A549 (cell line): ENCODE measurements at regions not wholly inside any gene's neighbourhood (a gene's known extent, or its start where the extent isn't known, plus 50 kb on each side); places are given as distances from the start of the nearest gene placed in this dataset.

Source experiments
- ATAC-seq, 2 experiments: fragments of 200-7000 bp in 1 of 2; fragments of >200 bp in 1 of 2; cut with Nextera tagmentation in 1 of 2; cut with Tn5 transposase in 1 of 2; 3 replicates each; pipeline versions ENCODE4 v1.8.0 to v1.9.1; 2018 to 2020; ENCODE audit warnings: mild to moderate bottlenecking in 1 of 2, moderate library complexity in 1 of 2
- CTCF ChIA-PET: fragments of 300-600 bp; sonication (Branson Sonifier 250); formaldehyde crosslinking; extraction: SDS; loops from one replicate; lab custom pipeline; 2021; ENCODE audit warnings: antibody characterized with exemption, inconsistent platforms; lab: Yijun Ruan, JAX
- POLR2A ChIA-PET: fragments of 350-600 bp; formaldehyde crosslinking; extraction: SDS; loops from one replicate; lab custom pipeline; 2021; ENCODE audit warnings: antibody characterized with exemption, inconsistent platforms; lab: Yijun Ruan, JAX
- DNase-seq, 2 experiments: peaks; one replicate each; pipeline versions ENCODE4 v3.0.0 to v3.0.0-alpha.2; 2011 to 2016; ENCODE audit warnings: low read depth in 1 of 2, low spot score in 1 of 2
- FAIRE-seq: peaks from 2 replicates; lab custom pipeline; 2011; peaks lifted over from hg19 to GRCh38; lab: Jason Lieb, UNC
- H3K27ac ChIP-seq, 2 experiments: fragments of >200 bp; sonication (Bioruptor Twin); formaldehyde crosslinking; 3 replicates each; pipeline ENCODE4 v1.5.1; 2016 to 2017
- H3K4me1 ChIP-seq: fragments of >200 bp; sonication (Bioruptor Twin); formaldehyde crosslinking; 3 replicates; pipeline ENCODE4 v1.6.1; 2016
- H3K4me2 ChIP-seq: fragments of >200 bp; sonication (Bioruptor Twin); formaldehyde crosslinking; 3 replicates; pipeline ENCODE4 v1.6.1; 2016
- H3K4me3 ChIP-seq: fragments of >200 bp; sonication (Bioruptor Twin); formaldehyde crosslinking; 3 replicates; pipeline ENCODE4 v1.5.1; 2016
- H3K9me3 ChIP-seq: fragments of >200 bp; sonication (Bioruptor Twin); formaldehyde crosslinking; 3 replicates; pipeline ENCODE4 v1.6.1; 2016
- CBX2 ChIP-seq: fragments of 200-600 bp; sonication (generic); IDR thresholded peaks from 2 replicates; pipeline ENCODE4 v1.6.1; 2016; ENCODE audit warnings: low read depth, mild to moderate bottlenecking, borderline replicate concordance
- EHF ChIP-seq: fragments of 250-450 bp; sonication (Bioruptor Pico); IDR thresholded peaks from 2 replicates; pipeline ENCODE4 v1.5.0; 2020; ENCODE audit warnings: mild to moderate bottlenecking
- EHMT2 ChIP-seq: fragments of 200-600 bp; sonication (generic); IDR thresholded peaks from 2 replicates; pipeline ENCODE4 v1.6.1; 2016; ENCODE audit warnings: antibody characterized with exemption, low read depth, mild to moderate bottlenecking, moderate library complexity
- EP300 ChIP-seq, 2 experiments: fragments of >200 bp; sonication (Bioruptor Twin); formaldehyde crosslinking; IDR thresholded peaks; 2 replicates in 1 of 2; 3 replicates in 1 of 2; pipeline ENCODE4 v1.6.1; 2016 to 2017
- ESRRA ChIP-seq: fragments of 150-350 bp; IDR thresholded peaks from 2 replicates; pipeline ENCODE4 v1.6.1; 2014; ENCODE audit warnings: mild to moderate bottlenecking, low read length, borderline replicate concordance
- FOSB ChIP-seq: fragments of 250-450 bp; sonication (Bioruptor Pico); IDR thresholded peaks from 2 replicates; pipeline ENCODE4 v1.5.0; 2020; ENCODE audit warnings: mild to moderate bottlenecking, moderate library complexity
- FOSL2 ChIP-seq, 2 experiments: fragments of 450-650 bp in 1 of 2; fragments of >200 bp in 1 of 2; sonication (Bioruptor Twin) in 1 of 2; formaldehyde crosslinking; IDR thresholded peaks; 2 replicates each; pipeline versions ENCODE4 v1.5.0 to v1.6.1; 2016 to 2020; ENCODE audit warnings: mild to moderate bottlenecking in 1 of 2, moderate library complexity in 1 of 2
- GATA3 ChIP-seq: IDR thresholded peaks from 2 replicates; pipeline ENCODE4 v1.6.1; 2012; ENCODE audit warnings: borderline replicate concordance
- HDAC2 ChIP-seq: fragments of 200-600 bp; sonication (generic); IDR thresholded peaks from 2 replicates; pipeline ENCODE4 v1.6.1; 2016
- HEYL ChIP-seq: fragments of 250-450 bp; sonication (Bioruptor Pico); IDR thresholded peaks from 2 replicates; pipeline ENCODE4 v1.8.0; 2021; ENCODE audit warnings: mild to moderate bottlenecking, moderate library complexity
- HOXA7 ChIP-seq: fragments of 250-450 bp; sonication (Bioruptor Pico); IDR thresholded peaks from 2 replicates; pipeline ENCODE4 v1.5.0; 2020; ENCODE audit warnings: mild to moderate bottlenecking, moderate library complexity
- HOXB5 ChIP-seq: fragments of 250-450 bp; sonication (Bioruptor Pico); IDR thresholded peaks from 2 replicates; pipeline ENCODE4 v1.5.0; 2020; ENCODE audit warnings: mild to moderate bottlenecking, moderate library complexity
- JUNB ChIP-seq: fragments of >200 bp; sonication (Bioruptor Twin); formaldehyde crosslinking; IDR thresholded peaks from 2 replicates; pipeline ENCODE4 v1.6.1; 2016
- KDM5A ChIP-seq: fragments of 200-600 bp; sonication (generic); IDR thresholded peaks from 2 replicates; pipeline ENCODE4 v1.6.1; 2016; ENCODE audit warnings: antibody characterized with exemption, mild to moderate bottlenecking
- NFE2L2 ChIP-seq: fragments of 150-350 bp; conservative IDR thresholded peaks from 2 replicates; pipeline ENCODE4 v1.6.1; 2014; ENCODE audit warnings: low read length
- PHF8 ChIP-seq: fragments of 200-600 bp; sonication (generic); IDR thresholded peaks from 2 replicates; pipeline ENCODE4 v1.6.1; 2016; ENCODE audit warnings: low read depth, mild to moderate bottlenecking, antibody characterized with exemption, moderate library complexity, borderline replicate concordance
- POLR2AphosphoS2 ChIP-seq: conservative IDR thresholded peaks from 2 replicates; pipeline ENCODE4 v1.6.1; 2012; ENCODE audit warnings: low read length, improper control_type of control experiment, inconsistent platforms
- RAD21 ChIP-seq, 2 experiments: fragments of >200 bp in 1 of 2; sonication (Bioruptor Twin) in 1 of 2; formaldehyde crosslinking in 1 of 2; IDR thresholded peaks in 1 of 2; conservative IDR thresholded peaks in 1 of 2; 2 replicates in 1 of 2; 3 replicates in 1 of 2; pipeline ENCODE4 v1.6.1; 2012 to 2018; ENCODE audit warnings: inconsistent platforms in 1 of 2
- RARB ChIP-seq: fragments of 250-450 bp; sonication (Bioruptor Pico); IDR thresholded peaks from 2 replicates; pipeline ENCODE4 v1.8.0; 2021; ENCODE audit warnings: mild to moderate bottlenecking, moderate library complexity
- RCOR1 ChIP-seq: fragments of 150-350 bp; IDR thresholded peaks from 2 replicates; pipeline ENCODE4 v1.6.1; 2014; ENCODE audit warnings: antibody characterized with exemption, low read length, low read depth
- RNF2 ChIP-seq: fragments of 200-600 bp; sonication (generic); IDR thresholded peaks from 2 replicates; pipeline ENCODE4 v1.6.1; 2016; ENCODE audit warnings: low read depth, mild to moderate bottlenecking, antibody characterized with exemption, moderate library complexity, borderline replicate concordance
- SMC3 ChIP-seq: fragments of >200 bp; sonication (Bioruptor Twin); formaldehyde crosslinking; IDR thresholded peaks from 3 replicates; pipeline ENCODE4 v1.6.1; 2018; ENCODE audit warnings: inconsistent platforms
- SREBF2 ChIP-seq: fragments of 450-650 bp; IDR thresholded peaks from 2 replicates; pipeline ENCODE4 v1.6.1; 2014; ENCODE audit warnings: mild to moderate bottlenecking, moderate library complexity
- ZFP36 ChIP-seq: fragments of 450-650 bp; IDR thresholded peaks from 2 replicates; pipeline ENCODE4 v1.6.1; 2014; ENCODE audit warnings: borderline replicate concordance; ENCODE audit not compliant: partially characterized antibody
- ZNF302 ChIP-seq: fragments of 250-450 bp; sonication (Bioruptor Pico); IDR thresholded peaks from 2 replicates; pipeline ENCODE4 v1.9.0; 2021; ENCODE audit warnings: inconsistent platforms, mild to moderate bottlenecking, moderate library complexity
- WGBS: methylation state at CpG from one replicate; pipeline ENCODE4 v1.1.6; 2017; ENCODE audit errors: missing lambda C conversion rate; 5-methylcytosine and 5-hydroxymethylcytosine counted together
- TF ChIP-seq, protein P1 (sequence below): IDR thresholded peaks from 2 replicates; pipeline ENCODE4 v1.6.1; 2012; ENCODE audit warnings: low read depth, borderline replicate concordance
- TF ChIP-seq, protein P2 (sequence below): fragments of 250-450 bp; sonication (Bioruptor Pico); IDR thresholded peaks from 2 replicates; pipeline ENCODE4 v1.5.0; 2020; ENCODE audit warnings: low read depth, mild to moderate bottlenecking, moderate library complexity
- TF ChIP-seq, protein P3 (sequence below): fragments of 250-450 bp; sonication (Bioruptor Pico); IDR thresholded peaks from 2 replicates; pipeline ENCODE4 v1.5.0; 2021; ENCODE audit warnings: mild to moderate bottlenecking, moderate library complexity, borderline replicate concordance

DNA sequence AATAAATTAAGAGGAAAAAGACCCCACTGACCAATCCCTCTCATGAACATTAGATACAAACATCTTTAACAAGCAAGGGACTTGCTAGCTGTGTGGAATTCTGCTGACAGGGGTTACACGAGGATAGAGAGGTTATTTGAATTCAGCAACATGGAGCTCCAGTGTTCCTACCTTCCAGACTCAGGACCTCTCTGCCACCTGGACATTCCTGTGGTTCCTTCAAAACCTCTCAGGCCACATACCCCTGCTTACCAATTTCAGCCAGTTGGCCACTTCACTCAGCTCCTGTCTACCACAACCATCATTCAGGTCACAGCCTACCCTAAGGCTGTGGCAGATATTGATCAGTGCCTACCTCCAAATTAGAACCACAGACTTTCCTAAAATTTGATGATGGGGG, 147.5 kb downstream of the RRAGC start (continued):
- no peak for TF ChIP-seq HEYL
- no peak for TF ChIP-seq NFE2L2
- TF ChIP-seq ZFP36, result no peak
- no peak for TF ChIP-seq POLR2AphosphoS2
- no peak for TF ChIP-seq KDM5A
- TF ChIP-seq RARB, result no peak
- TF ChIP-seq EP300 (IDR thresholded peaks at IDR 0.05), result no peak
- no peak for TF ChIP-seq HOXA7 (CRISPR knock-in tag)
- no peak for TF ChIP-seq RCOR1

DNA sequence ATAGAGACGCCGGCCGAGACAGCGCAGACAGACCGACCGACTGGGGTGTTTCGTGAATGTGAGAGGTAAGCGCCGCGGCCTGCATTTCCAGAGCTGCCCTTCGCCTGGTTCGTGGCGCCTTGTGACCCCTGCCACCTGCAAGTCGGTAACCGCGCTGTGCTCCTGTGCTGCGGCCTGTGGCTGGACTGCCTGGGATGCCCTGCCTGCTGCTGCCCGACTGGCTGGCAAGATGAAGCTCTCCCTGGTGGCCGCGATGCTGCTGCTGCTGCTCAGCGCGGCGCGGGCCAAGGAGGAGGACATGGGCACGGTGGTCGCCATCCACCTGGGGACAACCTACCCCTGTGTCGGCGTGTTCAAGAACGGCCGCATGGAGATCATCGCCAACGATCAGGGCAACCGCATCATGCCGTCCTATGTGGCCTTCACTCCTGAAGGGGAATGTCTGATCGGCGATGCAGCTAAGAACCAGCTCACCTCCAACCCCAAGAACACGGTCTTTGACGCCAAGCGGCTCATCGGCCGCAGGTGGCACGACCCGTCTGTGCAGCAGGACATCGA, 150.8 kb downstream of the RRAGC start:
- no peak for DNase-seq
- ChIA-PET POLR2A (no interaction called here), CTCF (no interaction called here)
- 63% methylated on average over 36 of the region's 44 CpGs for WGBS
- FAIRE-seq, result no peak
- H3K4me3 ChIP-seq, result no peak overlapping the region
- no peak for ATAC-seq
- no peaks in the 10 kb centered on the region for H3K4me1 ChIP-seq
- no peak for TF ChIP-seq PHF8
- TF ChIP-seq, protein P1, sequence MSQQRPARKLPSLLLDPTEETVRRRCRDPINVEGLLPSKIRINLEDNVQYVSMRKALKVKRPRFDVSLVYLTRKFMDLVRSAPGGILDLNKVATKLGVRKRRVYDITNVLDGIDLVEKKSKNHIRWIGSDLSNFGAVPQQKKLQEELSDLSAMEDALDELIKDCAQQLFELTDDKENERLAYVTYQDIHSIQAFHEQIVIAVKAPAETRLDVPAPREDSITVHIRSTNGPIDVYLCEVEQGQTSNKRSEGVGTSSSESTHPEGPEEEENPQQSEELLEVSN, result no peak
- no peak for TF ChIP-seq EHF (CRISPR knock-in tag)
- TF ChIP-seq FOSL2 (IDR thresholded peaks at IDR 0.05), result no peak
- TF ChIP-seq FOSL2 (CRISPR knock-in tag; IDR thresholded peaks at IDR 0.05), result no peak
- TF ChIP-seq JUNB, result no peak
- TF ChIP-seq SMC3, result no peak
- TF ChIP-seq FOSB (CRISPR knock-in tag), result no peak
- TF ChIP-seq ZNF302 (CRISPR knock-in tag), result no peak
- TF ChIP-seq SREBF2, result no peak
- TF ChIP-seq, protein P2, sequence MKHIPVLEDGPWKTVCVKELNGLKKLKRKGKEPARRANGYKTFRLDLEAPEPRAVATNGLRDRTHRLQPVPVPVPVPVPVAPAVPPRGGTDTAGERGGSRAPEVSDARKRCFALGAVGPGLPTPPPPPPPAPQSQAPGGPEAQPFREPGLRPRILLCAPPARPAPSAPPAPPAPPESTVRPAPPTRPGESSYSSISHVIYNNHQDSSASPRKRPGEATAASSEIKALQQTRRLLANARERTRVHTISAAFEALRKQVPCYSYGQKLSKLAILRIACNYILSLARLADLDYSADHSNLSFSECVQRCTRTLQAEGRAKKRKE (CRISPR knock-in tag), result no peak
- TF ChIP-seq KDM5A, result no peak
- TF ChIP-seq CBX2, result no peak
- H3K27ac ChIP-seq, result no peak overlapping the region
- no peak overlapping the region for H3K4me2 ChIP-seq
- H3K9me3 ChIP-seq, result peaks cover 8% of the 10 kb centered on the region; the same call in 2 of the 3 replicates

DNA sequence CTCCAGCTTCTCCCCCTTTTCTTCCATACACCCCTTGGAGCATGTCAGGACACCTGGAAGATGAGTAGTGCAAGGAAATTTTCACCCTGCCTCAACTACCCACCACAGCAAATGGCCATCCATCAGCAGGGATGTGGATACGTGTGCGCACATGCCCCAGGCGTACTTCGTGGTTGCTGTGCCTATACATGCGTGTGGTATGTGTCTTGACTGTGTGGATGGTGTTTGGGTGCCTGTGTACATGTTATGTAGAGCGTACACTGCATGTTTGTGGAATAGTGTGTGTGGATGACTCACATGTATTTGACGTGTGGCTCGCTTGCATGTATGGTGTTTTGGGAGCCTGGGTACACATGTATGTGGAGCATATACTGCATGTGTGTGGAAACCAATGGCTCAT, 158.5 kb downstream of the RRAGC start:
- ChIA-PET CTCF (no interaction called here), POLR2A (no interaction called here)
- H3K4me3 ChIP-seq, result no peak overlapping the region
- DNase-seq, result no peak
- TF ChIP-seq EHMT2 (no peak), RNF2 (no peak), HDAC2 (no peak), ESRRA (no peak), SREBF2 (no peak), EHF (CRISPR knock-in tag) (no peak), HOXA7 (CRISPR knock-in tag) (no peak), GATA3 (no peak), RAD21 (conservative IDR thresholded peaks at IDR 0.05 in 1 of 2, IDR thresholded peaks at IDR 0.05 in 1 of 2) (no peak), HOXB5 (no peak), NFE2L2 (no peak), ZNF302 (CRISPR knock-in tag) (no peak)
- TF ChIP-seq, protein P3, sequence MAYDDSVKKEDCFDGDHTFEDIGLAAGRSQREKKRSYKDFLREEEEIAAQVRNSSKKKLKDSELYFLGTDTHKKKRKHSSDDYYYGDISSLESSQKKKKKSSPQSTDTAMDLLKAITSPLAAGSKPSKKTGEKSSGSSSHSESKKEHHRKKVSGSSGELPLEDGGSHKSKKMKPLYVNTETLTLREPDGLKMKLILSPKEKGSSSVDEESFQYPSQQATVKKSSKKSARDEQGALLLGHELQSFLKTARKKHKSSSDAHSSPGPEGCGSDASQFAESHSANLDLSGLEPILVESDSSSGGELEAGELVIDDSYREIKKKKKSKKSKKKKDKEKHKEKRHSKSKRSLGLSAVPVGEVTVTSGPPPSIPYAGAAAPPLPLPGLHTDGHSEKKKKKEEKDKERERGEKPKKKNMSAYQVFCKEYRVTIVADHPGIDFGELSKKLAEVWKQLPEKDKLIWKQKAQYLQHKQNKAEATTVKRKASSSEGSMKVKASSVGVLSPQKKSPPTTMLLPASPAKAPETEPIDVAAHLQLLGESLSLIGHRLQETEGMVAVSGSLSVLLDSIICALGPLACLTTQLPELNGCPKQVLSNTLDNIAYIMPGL (CRISPR knock-in tag), result no peak
- 28% methylated on average over 3 of the region's 8 CpGs for WGBS
- no peak overlapping the region for H3K27ac ChIP-seq
- no peak for FAIRE-seq
- peaks cover 1% of the 10 kb centered on the region; the same call in 2 of the 3 replicates for H3K9me3 ChIP-seq
- ATAC-seq, result no peak
- no peak overlapping the region for H3K4me2 ChIP-seq
- no peaks in the 10 kb centered on the region for H3K4me1 ChIP-seq
